GM19035 (cell line): ENCODE measurements at regions not wholly inside any gene's neighbourhood (a gene's known extent, or its start where the extent isn't known, plus 50 kb on each side); places are given as distances from the start of the nearest gene placed in this dataset.

ENCODE experiments used
- ATAC-seq: cut with Tn5 transposase; IDR thresholded peaks from one replicate; pipeline ENCODE4 v1.9.1; 2021; ENCODE audit not compliant: unreplicated experiment

GRCh38 chr3:55183201-55183600 is 255.3 kb upstream of the LRTM1 start:
- ATAC-seq = no peak

- ATAC-seq = no peak
Observed at GRCh38 chr3:55180936-55181535, 253.2 kb upstream of the LRTM1 start.

- ATAC-seq = no peak
Observed at GRCh38 chr3:55180161-55180560, 252.3 kb upstream of the LRTM1 start.

- no peak for ATAC-seq
Observed at GRCh38 chr3:55178336-55178735, 250.5 kb upstream of the LRTM1 start.

- no peak for ATAC-seq
Observed at GRCh38 chr3:55177749-55178148, 249.9 kb upstream of the LRTM1 start.

- no peak for ATAC-seq
Observed at GRCh38 chr3:55175423-55175822, 247.6 kb upstream of the LRTM1 start.

- ATAC-seq = no peak
Observed at GRCh38 chr3:55174747-55175146, 246.9 kb upstream of the LRTM1 start.

- ATAC-seq = no peak
Observed at GRCh38 chr3:55173504-55173903, 245.6 kb upstream of the LRTM1 start.

- no peak for ATAC-seq
Observed at GRCh38 chr3:55172913-55173312, 245.1 kb upstream of the LRTM1 start.

- ATAC-seq = no peak
Observed at GRCh38 chr3:55170444-55170843, 242.6 kb upstream of the LRTM1 start.

- no peak for ATAC-seq
Observed at GRCh38 chr3:55169608-55170072, 241.8 kb upstream of the LRTM1 start.

GRCh38 chr3:55169161-55169560 is 241.3 kb upstream of the LRTM1 start:
- no peak for ATAC-seq

GRCh38 chr3:55167586-55168317 is 239.9 kb upstream of the LRTM1 start:
- no peak for ATAC-seq

GRCh38 chr3:55166576-55167555 is 239.0 kb upstream of the LRTM1 start:
- ATAC-seq = no peak

GRCh38 chr3:55165704-55166405 is 238.0 kb upstream of the LRTM1 start:
- ATAC-seq = no peak

GRCh38 chr3:55165278-55165677 is 237.4 kb upstream of the LRTM1 start:
- no peak for ATAC-seq

GRCh38 chr3:55164876-55165275 is 237.0 kb upstream of the LRTM1 start:
- no peak for ATAC-seq

- ATAC-seq = no peak
Observed at GRCh38 chr3:55164191-55164590, 236.3 kb upstream of the LRTM1 start.

- no peak for ATAC-seq
Observed at GRCh38 chr3:55163421-55163820, 235.6 kb upstream of the LRTM1 start.

- ATAC-seq = no peak
Observed at GRCh38 chr3:55162031-55162795, 234.4 kb upstream of the LRTM1 start.
